ENCODE measurements at regions not wholly inside any gene's neighbourhood (a gene's known extent, or its start where the extent isn't known, plus 50 kb on each side); places are given as distances from the start of the nearest gene placed in this dataset.
A peak's percentile ranks its signal among the peaks of the same experiment; 100 is the strongest.

DNA sequence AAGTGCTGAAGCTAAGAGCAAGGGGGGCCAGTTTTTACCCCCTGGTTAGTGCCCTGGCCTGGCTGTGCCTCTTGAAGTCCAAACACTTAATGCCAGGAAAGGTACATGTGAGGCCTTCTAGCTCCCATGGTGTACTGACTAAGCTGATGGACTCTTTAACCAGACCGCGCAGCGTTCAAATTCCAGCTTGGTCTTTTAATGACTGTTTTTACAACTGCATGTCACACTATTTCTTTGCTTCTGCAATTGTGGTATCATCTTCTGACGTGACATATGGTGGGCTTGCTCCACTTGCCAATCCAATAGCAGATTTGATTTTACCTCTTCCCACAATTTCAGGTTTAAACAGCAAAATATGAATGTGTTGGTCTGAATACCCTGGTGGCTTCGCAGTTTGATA, 197.3 kb downstream of the HUNK start:
- Mint-ChIP-seq H3K4me3 (no peak overlapping the region), H3K27ac (no peak overlapping the region), H3K36me3 (ENCODE audit: low read depth) (no peaks in the 10 kb centered on the region), H3K9me3 (no peaks in the 10 kb centered on the region), H3K27me3 (ENCODE audit: low read depth) (no peaks in the 10 kb centered on the region), H3K4me1 (peaks cover 5% of the 10 kb centered on the region)
- TF ChIP-seq, protein P1, sequence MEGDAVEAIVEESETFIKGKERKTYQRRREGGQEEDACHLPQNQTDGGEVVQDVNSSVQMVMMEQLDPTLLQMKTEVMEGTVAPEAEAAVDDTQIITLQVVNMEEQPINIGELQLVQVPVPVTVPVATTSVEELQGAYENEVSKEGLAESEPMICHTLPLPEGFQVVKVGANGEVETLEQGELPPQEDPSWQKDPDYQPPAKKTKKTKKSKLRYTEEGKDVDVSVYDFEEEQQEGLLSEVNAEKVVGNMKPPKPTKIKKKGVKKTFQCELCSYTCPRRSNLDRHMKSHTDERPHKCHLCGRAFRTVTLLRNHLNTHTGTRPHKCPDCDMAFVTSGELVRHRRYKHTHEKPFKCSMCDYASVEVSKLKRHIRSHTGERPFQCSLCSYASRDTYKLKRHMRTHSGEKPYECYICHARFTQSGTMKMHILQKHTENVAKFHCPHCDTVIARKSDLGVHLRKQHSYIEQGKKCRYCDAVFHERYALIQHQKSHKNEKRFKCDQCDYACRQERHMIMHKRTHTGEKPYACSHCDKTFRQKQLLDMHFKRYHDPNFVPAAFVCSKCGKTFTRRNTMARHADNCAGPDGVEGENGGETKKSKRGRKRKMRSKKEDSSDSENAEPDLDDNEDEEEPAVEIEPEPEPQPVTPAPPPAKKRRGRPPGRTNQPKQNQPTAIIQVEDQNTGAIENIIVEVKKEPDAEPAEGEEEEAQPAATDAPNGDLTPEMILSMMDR (IDR thresholded peaks at IDR 0.05; ENCODE audit: unreplicated experiment in 3 of 3), result no peak

DNA sequence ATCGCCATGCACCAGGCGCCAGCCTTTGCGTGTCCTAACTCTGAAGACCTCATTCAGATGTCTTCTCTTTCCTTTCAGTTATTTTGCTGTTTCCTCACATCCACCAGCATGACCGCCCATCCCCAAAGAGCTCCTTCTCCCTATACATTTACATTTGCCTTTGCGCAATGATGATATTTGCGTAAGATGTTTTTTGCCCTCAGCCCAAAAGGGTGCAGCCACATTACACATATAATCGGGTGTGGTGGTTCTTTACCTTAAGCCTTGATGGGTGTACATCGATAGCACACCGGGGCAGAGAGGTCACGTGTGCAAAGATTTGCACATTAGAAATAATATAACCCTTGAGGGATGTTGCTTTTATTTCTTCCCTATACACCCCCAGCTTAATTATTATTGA, 192.8 kb downstream of the HUNK start:
- no peak overlapping the region for H3K4me3 Mint-ChIP-seq
- TF ChIP-seq, protein P1 (IDR thresholded peaks at IDR 0.05; ENCODE audit: unreplicated experiment in 3 of 3), result no peak
- H3K36me3 Mint-ChIP-seq (ENCODE audit: low read depth), result no peaks in the 10 kb centered on the region
- peak overlapping the region in 1 of 3 experiments; percentile 7 for H3K27ac Mint-ChIP-seq
- no peaks in the 10 kb centered on the region for H3K9me3 Mint-ChIP-seq
- no peaks in the 10 kb centered on the region for H3K27me3 Mint-ChIP-seq (ENCODE audit: low read depth)
- H3K4me1 Mint-ChIP-seq, result peaks cover 20% of the 10 kb centered on the region

DNA sequence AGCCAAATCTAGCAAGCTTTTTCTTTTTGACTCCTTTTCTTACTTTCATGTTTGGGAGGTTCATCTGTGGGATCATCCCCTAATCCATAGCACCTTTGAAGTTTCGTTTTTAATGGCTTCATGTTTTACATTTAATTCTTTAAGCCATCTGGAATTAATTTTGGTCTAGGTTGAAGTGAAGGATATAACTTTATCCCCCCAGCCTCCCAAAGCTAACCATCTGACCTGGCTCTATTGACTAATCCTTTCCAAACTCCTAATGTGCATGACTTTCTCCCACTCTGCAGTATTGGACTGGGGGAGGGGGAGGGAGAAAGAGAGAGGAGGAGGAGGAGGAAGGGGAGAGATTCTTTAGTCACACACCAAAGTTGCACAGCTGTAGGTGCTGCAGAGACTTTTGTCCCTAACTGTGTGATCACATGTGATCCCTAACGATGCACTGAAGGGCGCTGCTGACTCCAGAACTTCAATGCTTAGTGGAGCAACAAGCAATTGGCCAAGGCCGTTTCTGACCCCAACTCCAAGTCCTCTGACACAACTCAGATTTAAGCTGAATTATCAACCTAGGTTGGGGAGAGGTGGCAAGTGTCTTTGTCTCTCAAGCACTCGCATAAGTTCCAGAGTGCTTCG, 191.6 kb downstream of the HUNK start:
- Mint-ChIP-seq H3K9me3 (no peaks in the 10 kb centered on the region), H3K27me3 (ENCODE audit: low read depth) (no peaks in the 10 kb centered on the region), H3K36me3 (ENCODE audit: low read depth) (no peaks in the 10 kb centered on the region), H3K27ac (peak overlapping the region; percentile 38 to 90 (median 73)), H3K4me3 (no peak overlapping the region), H3K4me1 (peaks cover 20% of the 10 kb centered on the region)
- TF ChIP-seq, protein P1 (IDR thresholded peaks at IDR 0.05; ENCODE audit: unreplicated experiment in 3 of 3), result no peak

DNA sequence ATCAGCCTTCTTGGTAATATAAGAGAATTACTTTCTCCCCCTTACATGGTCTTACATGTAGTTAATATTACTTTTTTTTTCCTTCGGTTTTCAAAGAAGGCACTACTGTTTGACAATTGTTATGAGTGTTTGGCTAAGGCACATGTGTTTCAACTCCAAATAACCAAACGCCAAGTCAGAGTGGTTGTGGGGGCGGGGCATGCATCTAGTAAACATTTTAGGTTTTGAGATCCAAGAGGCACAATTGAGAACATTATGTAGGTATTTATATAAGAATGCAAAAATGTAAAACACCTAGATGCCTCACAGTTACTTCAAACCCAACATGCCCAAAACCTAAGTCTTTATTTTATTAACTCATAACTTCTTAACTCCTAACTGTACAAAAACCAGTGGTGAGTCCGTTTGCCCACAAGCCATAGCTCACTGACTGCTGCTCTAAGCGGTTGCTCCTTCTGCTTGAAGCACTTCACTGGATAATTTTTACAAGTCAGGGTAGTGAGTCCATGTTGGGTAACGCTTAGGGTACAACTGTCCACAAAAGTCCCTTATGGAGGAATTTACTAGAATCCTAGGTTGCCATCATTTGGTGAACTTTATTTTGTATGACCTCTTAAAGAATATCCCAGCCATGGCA, 189.9 kb downstream of the HUNK start:
- Mint-ChIP-seq H3K36me3 (ENCODE audit: low read depth) (no peaks in the 10 kb centered on the region), H3K4me1 (peaks cover 20% of the 10 kb centered on the region), H3K27me3 (ENCODE audit: low read depth) (no peaks in the 10 kb centered on the region), H3K9me3 (peaks cover 5% of the 10 kb centered on the region), H3K4me3 (no peak overlapping the region), H3K27ac (no peak overlapping the region)
- TF ChIP-seq, protein P1 (IDR thresholded peaks at IDR 0.05; ENCODE audit: unreplicated experiment in 3 of 3), result no peak

DNA sequence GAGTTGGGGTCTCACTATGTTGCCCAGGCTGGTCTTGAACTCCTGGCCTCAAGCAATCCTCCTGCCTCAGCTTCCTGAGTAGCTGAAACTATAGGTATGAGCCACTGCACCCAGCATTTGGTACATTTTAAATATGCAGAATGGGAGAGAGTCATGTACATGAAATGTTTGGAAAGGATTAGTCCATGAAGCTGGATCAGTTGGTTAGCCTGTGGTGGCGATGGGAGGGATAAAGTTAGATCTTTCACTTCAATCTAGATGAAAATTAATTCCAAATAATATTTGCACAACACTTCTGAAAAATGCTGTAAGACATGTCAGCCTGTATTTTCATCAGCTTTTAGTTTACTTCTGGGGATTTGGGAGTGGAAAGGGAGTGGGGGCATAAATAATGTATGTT, 188.9 kb downstream of the HUNK start:
- no peaks in the 10 kb centered on the region for H3K36me3 Mint-ChIP-seq (ENCODE audit: low read depth)
- no peak overlapping the region for H3K4me3 Mint-ChIP-seq
- TF ChIP-seq, protein P1 (IDR thresholded peaks at IDR 0.05; ENCODE audit: unreplicated experiment in 3 of 3), result no peak
- H3K4me1 Mint-ChIP-seq, result peaks cover 20% of the 10 kb centered on the region
- H3K27ac Mint-ChIP-seq, result peak overlapping the region in 2 of 3 experiments; percentile 21 to 57
- no peaks in the 10 kb centered on the region for H3K27me3 Mint-ChIP-seq (ENCODE audit: low read depth)
- H3K9me3 Mint-ChIP-seq, result peaks cover 5% of the 10 kb centered on the region

DNA sequence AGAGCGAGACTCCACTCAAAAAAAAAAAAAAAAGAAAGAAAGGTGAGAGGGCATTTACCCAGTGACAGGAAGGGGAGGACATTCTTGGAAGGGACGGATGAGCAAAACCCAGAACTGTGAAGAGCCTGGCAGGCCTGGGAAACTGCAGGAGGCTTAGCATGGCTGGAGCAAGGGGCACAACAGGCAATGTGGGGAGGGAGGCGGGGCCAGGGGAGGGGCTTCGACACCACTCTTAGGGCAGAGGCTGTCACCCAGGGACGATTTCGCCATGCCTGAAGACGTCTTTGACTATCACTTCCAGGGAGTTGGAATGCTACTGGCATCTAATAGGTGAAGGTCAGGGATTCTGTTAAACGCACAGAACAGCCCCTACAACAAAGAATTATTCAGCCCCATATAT, 184.0 kb downstream of the HUNK start:
- TF ChIP-seq, protein P1 (IDR thresholded peaks at IDR 0.05; ENCODE audit: unreplicated experiment in 3 of 3), result no peak
- no peaks in the 10 kb centered on the region for H3K27me3 Mint-ChIP-seq (ENCODE audit: low read depth)
- H3K27ac Mint-ChIP-seq, result no peak overlapping the region
- H3K4me3 Mint-ChIP-seq, result no peak overlapping the region
- peaks cover 13% of the 10 kb centered on the region for H3K4me1 Mint-ChIP-seq
- H3K9me3 Mint-ChIP-seq, result peaks cover 26% of the 10 kb centered on the region
- peaks cover 5% of the 10 kb centered on the region for H3K36me3 Mint-ChIP-seq (ENCODE audit: low read depth)
